ENCODE measurements at regions not wholly inside any gene's neighbourhood (a gene's known extent, or its start where the extent isn't known, plus 50 kb on each side); places are given as distances from the start of the nearest gene placed in this dataset.

DNA sequence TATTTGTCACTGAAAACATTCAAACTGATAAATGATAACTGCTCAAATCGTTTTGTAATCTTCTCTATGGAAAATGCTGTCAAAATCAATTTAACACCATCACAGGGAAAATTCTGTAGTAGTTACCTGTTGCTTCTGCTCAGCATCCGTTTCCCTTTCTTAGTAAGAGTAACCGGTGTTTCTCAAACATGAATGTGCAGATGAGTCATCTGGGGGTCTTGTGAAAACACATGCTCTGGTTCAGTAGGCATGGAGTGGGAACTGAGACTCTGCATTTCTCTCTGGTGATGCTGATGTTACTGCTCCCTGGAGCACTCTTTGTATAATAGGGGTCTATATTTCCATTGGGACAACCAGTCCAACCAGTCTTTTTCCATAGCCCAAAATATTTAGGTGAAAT, 145.1 kb downstream of the SEMA6D start:
- intact Hi-C loops (cut with DNase I) = no loop called here
- no peak for TF ChIP-seq POLR2A (IDR thresholded peaks at IDR 0.05)
- TF ChIP-seq CTCF (IDR thresholded peaks at IDR 0.05) = no peak

DNA sequence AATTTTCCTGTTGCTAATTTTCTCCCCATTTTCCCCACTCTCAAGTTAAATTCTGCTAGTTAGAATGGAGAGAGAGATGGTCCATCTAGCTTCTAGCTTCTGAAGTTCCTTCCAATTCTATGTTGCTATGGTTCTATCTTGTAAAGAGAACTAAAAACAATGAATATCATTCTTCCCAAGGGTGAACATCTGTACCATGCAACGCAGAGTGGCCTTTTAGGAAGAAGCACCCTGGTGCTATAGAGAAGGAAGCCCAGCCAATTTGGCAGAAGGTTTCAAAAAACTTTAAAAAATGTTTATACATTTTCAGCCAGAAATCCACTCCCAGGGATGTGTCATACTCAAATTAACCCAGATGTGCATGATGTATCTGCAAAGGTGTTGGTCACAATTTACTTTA, 149.1 kb downstream of the SEMA6D start:
- peaks cover 2% of the 10 kb centered on the region for H3K4me1 ChIP-seq (ENCODE audit: insufficient read depth)
- no peaks in the 10 kb centered on the region for H3K27me3 ChIP-seq
- H3K36me3 ChIP-seq = no peaks in the 10 kb centered on the region
- H3K4me3 ChIP-seq = no peak overlapping the region
- no peaks in the 10 kb centered on the region for H3K9me3 ChIP-seq
- H3K27ac ChIP-seq = no peak overlapping the region
- TF ChIP-seq CTCF (IDR thresholded peaks at IDR 0.05) = no peak
- no peak for TF ChIP-seq EP300 (IDR thresholded peaks at IDR 0.05)
- no peak for TF ChIP-seq POLR2A (IDR thresholded peaks at IDR 0.05)
- DNase-seq = no peak
- intact Hi-C loops (cut with DNase I) = no loop called here
- 32 to 60% (median 58%) methylated on average over 1 of the region's 1 CpG for WGBS, 3 donors

More for the DNA sequence above, 145.1 kb downstream of the SEMA6D start:
- Histone ChIP-seq H3K27ac (no peak overlapping the region), H3K4me1 (ENCODE audit: insufficient read depth) (no peaks in the 10 kb centered on the region), H3K36me3 (no peaks in the 10 kb centered on the region), H3K9me3 (no peaks in the 10 kb centered on the region), H3K4me3 (no peak overlapping the region), H3K27me3 (no peaks in the 10 kb centered on the region)
- no peak for DNase-seq
- 75 to 80% (median 79%) methylated on average over 3 of the region's 3 CpGs for WGBS, 3 donors

DNA sequence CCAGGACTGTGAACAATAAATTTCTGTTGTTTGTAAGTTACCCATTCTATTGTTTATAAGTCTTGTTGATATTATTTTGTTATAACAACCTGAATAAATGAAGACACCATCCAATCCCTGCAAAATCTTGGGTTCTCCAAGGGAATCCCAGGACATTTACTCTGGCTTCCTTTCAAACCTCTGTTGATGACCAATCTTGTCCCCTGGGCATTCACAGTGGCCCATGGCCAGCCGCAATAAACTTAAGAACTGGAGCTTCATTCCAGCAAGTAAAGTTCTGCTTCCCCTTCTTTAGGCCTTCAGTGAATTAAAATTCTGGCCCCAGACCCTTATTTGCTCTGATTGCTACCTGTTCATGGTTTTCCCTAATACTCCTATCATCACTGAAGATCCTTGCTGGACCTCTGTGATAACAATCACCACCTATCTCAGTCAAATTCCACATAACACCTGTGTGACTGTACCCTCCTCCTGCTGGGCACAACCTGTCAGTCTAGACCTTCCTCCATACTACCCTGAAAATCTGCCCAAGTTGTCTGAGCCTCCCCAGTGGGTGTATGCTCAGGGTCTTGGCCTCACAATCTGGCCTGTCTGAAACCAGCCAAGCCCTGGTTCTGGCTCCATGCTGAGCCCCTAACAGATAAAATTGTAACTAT, 153.1 kb downstream of the SEMA6D start:
- intact Hi-C loops (cut with DNase I) = no loop called here
- TF ChIP-seq EP300 (IDR thresholded peaks at IDR 0.05) (no peak), CTCF (IDR thresholded peaks at IDR 0.05) (no peak), POLR2A (IDR thresholded peaks at IDR 0.05) (no peak)
- H3K4me3 ChIP-seq = no peak overlapping the region
- no peaks in the 10 kb centered on the region for H3K27me3 ChIP-seq
- WGBS, 3 donors = 91 to 94% (median 93%) methylated on average over 1 of the region's 1 CpG
- H3K27ac ChIP-seq = no peak overlapping the region
- no peak for DNase-seq
- peaks cover 2% of the 10 kb centered on the region for H3K4me1 ChIP-seq (ENCODE audit: insufficient read depth)
- H3K36me3 ChIP-seq = no peaks in the 10 kb centered on the region
- no peaks in the 10 kb centered on the region for H3K9me3 ChIP-seq

- intact Hi-C loops (cut with DNase I) = no loop called here
- WGBS, 3 donors = 75 to 79% (median 77%) methylated on average over 2 of the region's 2 CpGs
- Histone ChIP-seq H3K27me3 (no peaks in the 10 kb centered on the region), H3K4me3 (no peak overlapping the region), H3K27ac (no peak overlapping the region), H3K9me3 (no peaks in the 10 kb centered on the region), H3K36me3 (no peaks in the 10 kb centered on the region), H3K4me1 (ENCODE audit: insufficient read depth) (peaks cover 2% of the 10 kb centered on the region)
- no peak for TF ChIP-seq EP300 (IDR thresholded peaks at IDR 0.05)
- TF ChIP-seq POLR2A (IDR thresholded peaks at IDR 0.05) = no peak
- TF ChIP-seq CTCF (IDR thresholded peaks at IDR 0.05) = no peak
- DNase-seq = no peak
These were observed 153.8 kb downstream of the SEMA6D start for GRCh38 chr15:47870956-47871625.

All from ovary (tissue), 7 donors.